ENCODE measurements at regions not wholly inside any gene's neighbourhood (a gene's known extent, or its start where the extent isn't known, plus 50 kb on each side); places are given as distances from the start of the nearest gene placed in this dataset.

DNA sequence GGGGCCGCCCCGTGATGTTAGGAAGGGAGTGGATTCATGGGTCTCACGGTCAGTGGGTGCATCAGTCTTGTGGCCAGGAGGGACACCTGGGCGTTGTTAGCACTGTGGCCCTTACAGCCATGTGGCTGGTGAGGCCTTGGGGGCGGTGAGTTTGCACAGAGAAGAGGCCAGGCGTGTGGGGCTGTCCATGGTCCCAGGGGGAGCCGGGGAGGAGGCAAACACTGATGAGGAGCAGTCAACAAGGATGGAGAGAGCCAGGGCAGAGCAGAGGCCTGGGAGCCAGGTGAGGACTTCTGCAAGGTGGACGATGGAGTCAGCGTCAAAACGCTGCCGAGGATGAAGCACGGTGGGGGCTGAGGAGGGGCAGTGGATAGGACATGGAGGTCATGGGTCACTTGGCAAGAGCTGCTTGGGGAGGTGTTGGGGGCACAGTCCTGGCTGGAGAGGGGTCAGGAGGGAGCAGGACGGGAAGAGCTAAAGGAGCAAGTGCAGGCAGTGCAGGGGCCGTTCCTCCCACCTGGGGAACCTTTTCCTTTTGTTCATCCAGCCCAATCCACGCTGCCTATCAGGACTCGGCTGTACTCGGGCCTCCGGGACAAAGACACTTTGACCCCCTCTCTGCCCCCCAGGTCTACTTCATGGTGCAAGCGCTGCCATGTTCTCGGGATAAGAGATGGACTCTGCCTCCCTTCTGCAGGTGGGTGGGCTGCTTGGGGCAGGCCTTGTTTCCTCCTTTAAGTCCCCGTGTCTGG, 801.1 kb downstream of the TBC1D22A start:
- TF ChIP-seq, protein P1, sequence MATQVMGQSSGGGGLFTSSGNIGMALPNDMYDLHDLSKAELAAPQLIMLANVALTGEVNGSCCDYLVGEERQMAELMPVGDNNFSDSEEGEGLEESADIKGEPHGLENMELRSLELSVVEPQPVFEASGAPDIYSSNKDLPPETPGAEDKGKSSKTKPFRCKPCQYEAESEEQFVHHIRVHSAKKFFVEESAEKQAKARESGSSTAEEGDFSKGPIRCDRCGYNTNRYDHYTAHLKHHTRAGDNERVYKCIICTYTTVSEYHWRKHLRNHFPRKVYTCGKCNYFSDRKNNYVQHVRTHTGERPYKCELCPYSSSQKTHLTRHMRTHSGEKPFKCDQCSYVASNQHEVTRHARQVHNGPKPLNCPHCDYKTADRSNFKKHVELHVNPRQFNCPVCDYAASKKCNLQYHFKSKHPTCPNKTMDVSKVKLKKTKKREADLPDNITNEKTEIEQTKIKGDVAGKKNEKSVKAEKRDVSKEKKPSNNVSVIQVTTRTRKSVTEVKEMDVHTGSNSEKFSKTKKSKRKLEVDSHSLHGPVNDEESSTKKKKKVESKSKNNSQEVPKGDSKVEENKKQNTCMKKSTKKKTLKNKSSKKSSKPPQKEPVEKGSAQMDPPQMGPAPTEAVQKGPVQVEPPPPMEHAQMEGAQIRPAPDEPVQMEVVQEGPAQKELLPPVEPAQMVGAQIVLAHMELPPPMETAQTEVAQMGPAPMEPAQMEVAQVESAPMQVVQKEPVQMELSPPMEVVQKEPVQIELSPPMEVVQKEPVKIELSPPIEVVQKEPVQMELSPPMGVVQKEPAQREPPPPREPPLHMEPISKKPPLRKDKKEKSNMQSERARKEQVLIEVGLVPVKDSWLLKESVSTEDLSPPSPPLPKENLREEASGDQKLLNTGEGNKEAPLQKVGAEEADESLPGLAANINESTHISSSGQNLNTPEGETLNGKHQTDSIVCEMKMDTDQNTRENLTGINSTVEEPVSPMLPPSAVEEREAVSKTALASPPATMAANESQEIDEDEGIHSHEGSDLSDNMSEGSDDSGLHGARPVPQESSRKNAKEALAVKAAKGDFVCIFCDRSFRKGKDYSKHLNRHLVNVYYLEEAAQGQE (IDR thresholded peaks at IDR 0.05; ENCODE audit: insufficient replicate concordance, low read depth) = no peak
- TF ChIP-seq, protein P2, sequence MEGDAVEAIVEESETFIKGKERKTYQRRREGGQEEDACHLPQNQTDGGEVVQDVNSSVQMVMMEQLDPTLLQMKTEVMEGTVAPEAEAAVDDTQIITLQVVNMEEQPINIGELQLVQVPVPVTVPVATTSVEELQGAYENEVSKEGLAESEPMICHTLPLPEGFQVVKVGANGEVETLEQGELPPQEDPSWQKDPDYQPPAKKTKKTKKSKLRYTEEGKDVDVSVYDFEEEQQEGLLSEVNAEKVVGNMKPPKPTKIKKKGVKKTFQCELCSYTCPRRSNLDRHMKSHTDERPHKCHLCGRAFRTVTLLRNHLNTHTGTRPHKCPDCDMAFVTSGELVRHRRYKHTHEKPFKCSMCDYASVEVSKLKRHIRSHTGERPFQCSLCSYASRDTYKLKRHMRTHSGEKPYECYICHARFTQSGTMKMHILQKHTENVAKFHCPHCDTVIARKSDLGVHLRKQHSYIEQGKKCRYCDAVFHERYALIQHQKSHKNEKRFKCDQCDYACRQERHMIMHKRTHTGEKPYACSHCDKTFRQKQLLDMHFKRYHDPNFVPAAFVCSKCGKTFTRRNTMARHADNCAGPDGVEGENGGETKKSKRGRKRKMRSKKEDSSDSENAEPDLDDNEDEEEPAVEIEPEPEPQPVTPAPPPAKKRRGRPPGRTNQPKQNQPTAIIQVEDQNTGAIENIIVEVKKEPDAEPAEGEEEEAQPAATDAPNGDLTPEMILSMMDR (IDR thresholded peaks at IDR 0.05; ENCODE audit: insufficient read depth, low read length) = no peak
- no peak for TF ChIP-seq GABPA (IDR thresholded peaks at IDR 0.05; ENCODE audit: low read depth)
- TF ChIP-seq POLR2AphosphoS5 (IDR thresholded peaks at IDR 0.05; ENCODE audit: low read depth) = no peak
- TF ChIP-seq SPI1 (IDR thresholded peaks at IDR 0.05; ENCODE audit: borderline replicate concordance, low read depth) = no peak
- H3K27me3 ChIP-seq (ENCODE audit: insufficient read depth, poor library complexity, severe bottlenecking) = no peaks in the 10 kb centered on the region
- H3K4me3 ChIP-seq (replicated peaks; ENCODE audit: insufficient read depth, low read length) = no peak overlapping the region
- no peak for DNase-seq (ENCODE audit: low read depth in 1 of 2, low spot score in 1 of 2)
- H3K27ac ChIP-seq (replicated peaks) = no peak overlapping the region

DNA sequence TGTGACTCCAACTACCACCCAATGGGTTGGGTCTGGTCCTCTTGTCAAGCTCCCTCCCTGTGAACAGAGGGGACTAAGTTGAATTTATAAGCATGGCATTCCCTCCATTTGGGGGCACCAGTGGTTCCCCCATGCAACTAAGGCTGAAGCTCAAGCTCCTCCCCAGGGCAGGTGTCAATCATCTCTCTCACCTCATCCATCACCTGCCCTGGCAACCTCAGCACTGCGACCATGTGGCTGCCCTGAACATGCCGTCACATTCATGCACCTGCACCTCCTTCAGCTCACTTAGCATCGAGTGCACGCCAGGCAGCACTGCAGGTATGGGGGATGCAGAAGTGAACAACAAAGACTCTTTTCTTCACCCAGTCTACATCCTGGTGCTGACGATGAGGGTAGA, 799.3 kb downstream of the TBC1D22A start:
- Histone ChIP-seq H3K4me3 (replicated peaks; ENCODE audit: insufficient read depth, low read length) (no peak overlapping the region), H3K27ac (replicated peaks) (no peak overlapping the region), H3K27me3 (ENCODE audit: insufficient read depth, poor library complexity, severe bottlenecking) (no peaks in the 10 kb centered on the region)
- DNase-seq (ENCODE audit: low read depth in 1 of 2, low spot score in 1 of 2) = no peak
- TF ChIP-seq POLR2AphosphoS5 (IDR thresholded peaks at IDR 0.05; ENCODE audit: low read depth) (no peak), SPI1 (IDR thresholded peaks at IDR 0.05; ENCODE audit: borderline replicate concordance, low read depth) (no peak), GABPA (IDR thresholded peaks at IDR 0.05; ENCODE audit: low read depth) (no peak)
- TF ChIP-seq, protein P2 (IDR thresholded peaks at IDR 0.05; ENCODE audit: insufficient read depth, low read length) = no peak
- TF ChIP-seq, protein P1 (IDR thresholded peaks at IDR 0.05; ENCODE audit: insufficient replicate concordance, low read depth) = no peak

DNA sequence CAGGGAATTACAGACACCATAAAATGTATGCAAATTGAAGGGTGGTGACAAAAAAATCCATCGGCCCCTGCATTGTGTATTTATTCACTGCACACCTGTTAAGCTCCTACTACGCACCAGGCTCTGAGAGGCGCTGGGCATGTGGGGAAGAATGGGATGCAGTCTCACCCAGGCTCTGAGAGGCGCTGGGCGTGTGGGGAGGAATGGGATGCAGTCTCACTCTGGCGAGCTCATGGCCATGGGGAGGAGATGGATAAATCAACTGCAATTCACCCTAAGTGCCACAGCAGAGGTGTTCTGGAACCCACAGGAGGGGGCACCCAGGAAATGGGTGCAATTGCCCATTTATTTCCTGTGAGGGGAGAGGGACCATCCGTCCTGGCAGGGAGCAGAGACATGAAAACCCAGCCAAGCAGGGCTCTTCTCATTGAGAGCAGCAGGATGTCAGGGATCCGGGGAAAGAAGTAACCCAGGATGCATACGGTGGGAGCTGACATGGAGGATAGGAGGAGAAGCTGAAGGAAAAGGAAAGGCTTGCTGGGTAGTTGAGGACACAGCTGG, 798.7 kb downstream of the TBC1D22A start:
- H3K27ac ChIP-seq (replicated peaks) = no peak overlapping the region
- H3K4me3 ChIP-seq (replicated peaks; ENCODE audit: insufficient read depth, low read length) = no peak overlapping the region
- H3K27me3 ChIP-seq (ENCODE audit: insufficient read depth, poor library complexity, severe bottlenecking) = no peaks in the 10 kb centered on the region
- TF ChIP-seq GABPA (IDR thresholded peaks at IDR 0.05; ENCODE audit: low read depth) (no peak), POLR2AphosphoS5 (IDR thresholded peaks at IDR 0.05; ENCODE audit: low read depth) (no peak), SPI1 (IDR thresholded peaks at IDR 0.05; ENCODE audit: borderline replicate concordance, low read depth) (no peak)
- TF ChIP-seq, protein P2 (IDR thresholded peaks at IDR 0.05; ENCODE audit: insufficient read depth, low read length) = no peak
- TF ChIP-seq, protein P1 (IDR thresholded peaks at IDR 0.05; ENCODE audit: insufficient replicate concordance, low read depth) = no peak
- no peak for DNase-seq (ENCODE audit: low read depth in 1 of 2, low spot score in 1 of 2)

All from HL-60 (cell line).